Transverse colon (tissue), 4 donors: ENCODE measurements at regions not wholly inside any gene's neighbourhood (a gene's known extent, or its start where the extent isn't known, plus 50 kb on each side); places are given as distances from the start of the nearest gene placed in this dataset.

Experiments used
- DNase-seq: peaks from one replicate; pipeline ENCODE4 v3.0.0-alpha.2; 2019
- H3K27ac ChIP-seq, 4 donors: fragments of 200-600 bp; sonication (generic); 2 replicates each; pipeline ENCODE4 v1.5.1; 2016 to 2018; ENCODE audit warnings: inconsistent platforms in 4 of 4
- H3K27me3 ChIP-seq: fragments of 200-600 bp; sonication (generic); 2 replicates; pipeline ENCODE4 v1.5.1; 2017; ENCODE audit warnings: inconsistent platforms
- H3K36me3 ChIP-seq, 4 donors: fragments of 200-600 bp; sonication (generic); 2 replicates each; pipeline ENCODE4 v1.5.1; 2017 to 2019; ENCODE audit warnings: inconsistent platforms in 4 of 4
- H3K4me1 ChIP-seq, 4 donors: fragments of 200-600 bp; sonication (generic); 2 replicates each; pipeline ENCODE4 v1.5.1; 2017 to 2020; ENCODE audit warnings: inconsistent platforms in 4 of 4
- H3K4me3 ChIP-seq, 4 donors: fragments of 200-600 bp; sonication (generic); 1 replicate in 1 of 4; 2 replicates in 3 of 4; pipeline versions ENCODE4 v1.5.1 to v1.6.1; 2017 to 2019; ENCODE audit warnings: inconsistent platforms in 4 of 4
- H3K9me3 ChIP-seq, 2 donors: fragments of 200-600 bp; sonication (generic); 2 replicates each; pipeline ENCODE4 v1.5.1; 2017 to 2019; ENCODE audit warnings: inconsistent platforms in 2 of 2
- EP300 ChIP-seq: sonication (generic); formaldehyde crosslinking; IDR thresholded peaks from one replicate; pipeline ENCODE4 v1.6.1; 2017; ENCODE audit warnings: antibody characterized with exemption, low read depth
- POLR2A ChIP-seq: fragments of 450-650 bp; IDR thresholded peaks from one replicate; pipeline ENCODE4 v1.6.1; 2016; ENCODE audit warnings: antibody characterized with exemption, mild to moderate bottlenecking, moderate library complexity
- POLR2AphosphoS5 ChIP-seq, 3 donors: sonication (generic); formaldehyde crosslinking; IDR thresholded peaks; one replicate each; pipeline ENCODE4 v1.6.1; 2016; ENCODE audit warnings: antibody characterized with exemption in 3 of 3
- WGBS, 2 donors: methylation state at CpG; one replicate each; pipeline ENCODE4 v1.1.5; 2018; ENCODE audit warnings: low coverage in 1 of 2; 5-methylcytosine and 5-hydroxymethylcytosine counted together
- in situ Hi-C, 4 donors: fragments of 200-750 bp; cut with MboI; loops; one replicate each; pipeline versions ENCODE4 v1.15.0 to v1.15.1; 2017; ENCODE audit warnings: low sequenced_read_pairs in 3 of 4, low pct_ligation_motif_present in 1 of 4, low pct_unique_long_range_greater_than_20kb in 1 of 4
- intact Hi-C: fragments of 100-400 bp; cut with DNase I; formaldehyde crosslinking; loops from one replicate; pipeline ENCODE4 v1.15.1; 2023; ENCODE audit warnings: low total_unique reads
- TF ChIP-seq, protein P1 (sequence below), 5 experiments: fragments of 200-600 bp in 3 of 5; fragments of 450-650 bp in 2 of 5; sonication (generic) in 3 of 5; IDR thresholded peaks; 1 replicate in 2 of 5; 2 replicates in 3 of 5; pipeline ENCODE4 v1.5.1; 2016 to 2017; ENCODE audit warnings: antibody characterized with exemption in 5 of 5, inconsistent platforms in 3 of 5, mild to moderate bottlenecking in 2 of 5, moderate library complexity in 1 of 5

DNA sequence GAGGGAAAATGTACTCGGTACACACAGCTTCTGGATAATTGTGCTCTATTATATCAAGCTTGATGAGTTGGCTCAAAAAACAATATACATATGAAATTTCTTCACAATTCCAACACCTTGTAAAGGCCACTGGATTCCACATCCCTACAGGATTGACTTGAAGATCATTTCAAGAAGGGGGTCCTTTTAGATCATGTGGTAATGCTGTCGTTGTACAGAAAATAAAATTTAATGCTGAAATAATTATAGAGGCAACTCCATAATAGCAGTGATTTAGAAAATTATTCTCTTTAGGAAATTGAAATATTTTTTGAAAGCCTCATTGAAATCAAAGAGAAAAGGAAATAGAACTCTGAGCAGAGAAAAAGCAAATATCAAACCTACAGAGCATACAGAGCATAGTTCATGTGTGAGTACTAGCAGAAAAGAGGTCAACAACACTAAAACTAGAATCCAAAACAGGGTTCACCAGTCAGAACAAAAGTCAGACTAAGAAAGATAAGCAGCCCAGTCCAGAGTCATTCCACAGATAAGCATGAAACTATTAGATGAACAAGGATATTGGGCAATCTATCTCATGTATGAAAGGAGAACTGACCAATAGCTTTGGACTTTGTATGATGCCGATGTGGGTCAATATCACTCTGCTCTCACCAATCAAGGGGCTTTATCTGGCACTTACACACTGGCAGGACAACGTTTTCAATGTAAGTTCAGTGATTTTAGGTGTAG lies 79.5 kb upstream of the PALMD start:
- intact Hi-C loops, result no loop called here
- Histone ChIP-seq H3K27me3 (no peaks in the 10 kb centered on the region), H3K36me3 (no peaks in the 10 kb centered on the region), H3K4me1 (no peaks in the 10 kb centered on the region), H3K9me3 (no peaks in the 10 kb centered on the region), H3K27ac (no peak overlapping the region), H3K4me3 (no peak overlapping the region)
- DNase-seq, result no peak
- WGBS, 2 donors, result 69 to 76% methylated on average over 3 to 4 of the region's 4 CpGs
- TF ChIP-seq, protein P1, sequence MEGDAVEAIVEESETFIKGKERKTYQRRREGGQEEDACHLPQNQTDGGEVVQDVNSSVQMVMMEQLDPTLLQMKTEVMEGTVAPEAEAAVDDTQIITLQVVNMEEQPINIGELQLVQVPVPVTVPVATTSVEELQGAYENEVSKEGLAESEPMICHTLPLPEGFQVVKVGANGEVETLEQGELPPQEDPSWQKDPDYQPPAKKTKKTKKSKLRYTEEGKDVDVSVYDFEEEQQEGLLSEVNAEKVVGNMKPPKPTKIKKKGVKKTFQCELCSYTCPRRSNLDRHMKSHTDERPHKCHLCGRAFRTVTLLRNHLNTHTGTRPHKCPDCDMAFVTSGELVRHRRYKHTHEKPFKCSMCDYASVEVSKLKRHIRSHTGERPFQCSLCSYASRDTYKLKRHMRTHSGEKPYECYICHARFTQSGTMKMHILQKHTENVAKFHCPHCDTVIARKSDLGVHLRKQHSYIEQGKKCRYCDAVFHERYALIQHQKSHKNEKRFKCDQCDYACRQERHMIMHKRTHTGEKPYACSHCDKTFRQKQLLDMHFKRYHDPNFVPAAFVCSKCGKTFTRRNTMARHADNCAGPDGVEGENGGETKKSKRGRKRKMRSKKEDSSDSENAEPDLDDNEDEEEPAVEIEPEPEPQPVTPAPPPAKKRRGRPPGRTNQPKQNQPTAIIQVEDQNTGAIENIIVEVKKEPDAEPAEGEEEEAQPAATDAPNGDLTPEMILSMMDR (IDR thresholded peaks at IDR 0.05), result no peak
- TF ChIP-seq POLR2A (no peak), EP300 (no peak), POLR2AphosphoS5 (IDR thresholded peaks at IDR 0.05) (no peak)
- in situ Hi-C loops, result no loop called here

DNA sequence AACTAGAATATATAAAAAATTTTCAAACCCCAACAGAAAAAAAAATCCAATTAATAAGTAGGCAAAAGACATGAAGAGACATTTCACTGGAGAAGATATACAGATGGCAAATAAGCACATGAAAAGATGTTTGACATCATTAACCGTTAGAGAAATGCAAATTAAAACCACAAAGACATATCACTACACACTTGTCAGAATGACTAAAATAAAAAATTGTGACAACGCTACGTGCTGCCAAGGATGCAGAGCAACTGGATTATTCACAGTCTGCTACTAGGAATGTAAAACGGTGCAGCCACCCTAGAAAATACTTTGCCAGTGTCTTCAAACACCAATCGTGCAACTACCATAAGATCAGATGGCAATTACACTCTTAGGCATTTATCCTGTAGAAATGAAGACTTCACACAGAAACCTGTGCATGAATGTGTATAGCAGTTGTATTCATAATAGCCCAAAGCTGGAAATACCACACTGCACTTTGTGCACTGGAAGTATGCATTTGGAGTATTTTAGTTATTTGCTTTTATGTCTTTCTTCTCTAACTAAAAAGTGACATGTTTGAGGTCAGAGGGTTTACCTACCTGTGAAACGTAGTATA lies 75.3 kb upstream of the PALMD start:
- H3K27me3 ChIP-seq, result no peaks in the 10 kb centered on the region
- intact Hi-C loops, result no loop called here
- no peaks in the 10 kb centered on the region for H3K4me1 ChIP-seq
- H3K36me3 ChIP-seq, result no peaks in the 10 kb centered on the region
- in situ Hi-C loops, result no loop called here
- TF ChIP-seq POLR2A, result no peak
- TF ChIP-seq EP300, result no peak
- TF ChIP-seq POLR2AphosphoS5 (IDR thresholded peaks at IDR 0.05), result no peak
- TF ChIP-seq, protein P1 (IDR thresholded peaks at IDR 0.05), result no peak
- no peak overlapping the region for H3K4me3 ChIP-seq
- no peak for DNase-seq
- H3K27ac ChIP-seq, result no peak overlapping the region
- whole genome bisulfite sequencing, 2 donors, result 58 to 64% methylated on average over 6 of the region's 6 CpGs
- H3K9me3 ChIP-seq, result no peaks in the 10 kb centered on the region

DNA sequence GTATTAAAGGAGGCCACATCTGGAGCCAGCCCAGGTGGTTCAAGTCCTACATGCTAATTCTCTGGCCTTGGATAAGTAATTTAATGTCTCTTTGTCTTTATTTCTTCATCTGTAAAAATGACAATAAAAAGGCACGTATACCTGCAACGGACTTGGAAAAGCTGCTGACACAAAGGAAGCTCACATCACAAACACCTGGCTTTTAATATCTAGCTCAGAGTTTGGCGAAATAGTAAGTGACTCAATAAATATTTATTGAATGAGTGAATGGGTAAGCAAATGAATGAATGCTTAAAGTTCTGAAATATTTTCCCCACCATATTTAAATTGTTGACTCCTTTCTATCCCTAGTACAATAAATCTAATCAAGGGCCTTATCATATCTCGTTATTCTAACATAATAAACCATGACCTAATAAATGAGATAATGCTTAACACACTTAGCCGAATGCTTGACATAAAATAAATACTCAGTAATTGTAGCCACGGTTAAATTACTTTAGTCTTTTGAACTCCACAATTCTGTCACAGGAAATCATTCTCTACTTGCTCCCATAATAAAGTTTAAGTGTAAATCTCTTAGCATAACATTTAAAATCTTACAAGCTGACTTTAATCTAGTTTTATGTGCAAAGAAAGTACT lies 74.7 kb upstream of the PALMD start:
- in situ Hi-C loops, result no loop called here
- TF ChIP-seq EP300 (no peak), POLR2A (no peak), POLR2AphosphoS5 (IDR thresholded peaks at IDR 0.05) (no peak)
- TF ChIP-seq, protein P1 (IDR thresholded peaks at IDR 0.05), result no peak
- 40 to 50% methylated on average over 6 of the region's 6 CpGs for WGBS, 2 donors

DNA sequence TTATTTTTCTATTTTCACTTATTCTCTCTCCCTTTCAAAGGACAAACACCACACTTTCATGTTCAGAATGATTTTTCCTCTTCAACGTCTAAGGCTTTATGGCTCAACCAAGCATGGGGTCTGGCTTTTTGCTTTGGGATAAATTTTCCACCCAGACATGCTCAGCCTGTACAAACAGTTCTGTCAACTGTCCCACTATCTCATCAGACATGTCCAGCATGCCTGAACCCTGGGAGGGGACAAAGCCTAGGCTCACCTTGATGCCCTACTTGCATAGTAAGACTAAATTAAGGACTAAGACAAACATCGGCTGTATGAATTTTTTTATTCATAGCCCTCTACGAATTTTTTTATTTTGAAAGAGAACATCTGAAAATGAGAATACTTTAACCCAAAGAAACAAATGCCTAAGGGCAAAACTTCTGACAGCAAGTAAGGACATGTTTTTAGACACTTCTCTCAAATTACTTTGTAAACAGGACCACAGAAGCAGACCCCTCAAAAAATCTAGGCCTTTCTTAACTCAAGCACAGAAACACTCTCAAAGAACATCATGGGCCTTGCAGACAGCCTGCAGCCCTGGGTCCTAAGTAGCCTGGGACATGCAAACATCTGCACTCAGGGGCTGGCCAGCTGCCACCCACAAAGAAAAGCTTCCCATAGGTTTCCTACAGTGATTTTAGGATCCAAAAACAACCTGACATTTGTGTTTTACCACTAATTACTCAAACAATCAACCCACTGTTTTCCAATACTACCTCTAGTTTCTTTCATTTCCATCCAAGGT lies 72.3 kb upstream of the PALMD start:
- DNase-seq, result no peak
- H3K4me3 ChIP-seq, result no peak overlapping the region
- no peaks in the 10 kb centered on the region for H3K27me3 ChIP-seq
- TF ChIP-seq EP300 (no peak), POLR2AphosphoS5 (IDR thresholded peaks at IDR 0.05) (no peak), POLR2A (no peak)
- TF ChIP-seq, protein P1 (IDR thresholded peaks at IDR 0.05), result no peak
- intact Hi-C loops (no loop called here), in situ Hi-C loops (no loop called here)
- no peaks in the 10 kb centered on the region for H3K9me3 ChIP-seq
- 78 to 90% methylated on average over 2 to 3 of the region's 3 CpGs for whole genome bisulfite sequencing, 2 donors
- no peaks in the 10 kb centered on the region for H3K4me1 ChIP-seq
- no peaks in the 10 kb centered on the region for H3K36me3 ChIP-seq
- H3K27ac ChIP-seq, result no peak overlapping the region

More for the DNA sequence above, 74.7 kb upstream of the PALMD start:
- H3K36me3 ChIP-seq, result no peaks in the 10 kb centered on the region
- no peaks in the 10 kb centered on the region for H3K9me3 ChIP-seq
- H3K4me1 ChIP-seq, result no peaks in the 10 kb centered on the region
- no peak overlapping the region for H3K4me3 ChIP-seq
- no peaks in the 10 kb centered on the region for H3K27me3 ChIP-seq
- H3K27ac ChIP-seq, result no peak overlapping the region
- no peak for DNase-seq
- intact Hi-C loops, result no loop called here
